Liver (tissue), 8 donors: ENCODE measurements at regions not wholly inside any gene's neighbourhood (a gene's known extent, or its start where the extent isn't known, plus 50 kb on each side); places are given as distances from the start of the nearest gene placed in this dataset.

Source experiments
- DNase-seq: peaks from one replicate; pipeline ENCODE4 v3.0.0-alpha.2; 2017; ENCODE audit warnings: low spot score
- H3K27ac ChIP-seq, 2 donors: one replicate each; pipeline ENCODE4 v1.7.0; 2013; ENCODE audit warnings: inconsistent platforms in 2 of 2, low read length in 2 of 2, control low read depth in 1 of 2, low read depth in 1 of 2, mild to moderate bottlenecking in 1 of 2
- H3K27me3 ChIP-seq, 4 donors: one replicate each; pipeline versions ENCODE4 v1.6.1 to v1.7.0; 2013; ENCODE audit warnings: low read length in 3 of 4, inconsistent platforms in 1 of 4, mild to moderate bottlenecking in 1 of 4, moderate library complexity in 1 of 4; ENCODE audit not compliant: control insufficient read depth in 4 of 4, insufficient read depth in 4 of 4
- H3K36me3 ChIP-seq, 4 donors: one replicate each; pipeline versions ENCODE4 v1.6.1 to v1.7.0; 2013; ENCODE audit warnings: low read length in 3 of 4, mild to moderate bottlenecking in 3 of 4, low read depth in 1 of 4, moderate library complexity in 1 of 4; ENCODE audit not compliant: control insufficient read depth in 4 of 4, insufficient read depth in 3 of 4
- H3K4me1 ChIP-seq, 4 donors: one replicate each; pipeline versions ENCODE4 v1.6.1 to v1.7.0; 2013; ENCODE audit warnings: low read length in 3 of 4, mild to moderate bottlenecking in 3 of 4, moderate library complexity in 1 of 4; ENCODE audit not compliant: control insufficient read depth in 4 of 4, insufficient read depth in 4 of 4
- H3K4me3 ChIP-seq, 3 donors: one replicate each; pipeline versions ENCODE4 v1.6.1 to v1.7.0; 2013; ENCODE audit warnings: low read length in 3 of 3, control low read depth in 1 of 3, low read depth in 1 of 3, mild to moderate bottlenecking in 1 of 3
- H3K9ac ChIP-seq, 2 donors: one replicate each; pipeline ENCODE4 v1.7.0; 2013; ENCODE audit warnings: low read length in 2 of 2, mild to moderate bottlenecking in 2 of 2, moderate library complexity in 2 of 2, control low read depth in 1 of 2, low read depth in 1 of 2
- H3K9me3 ChIP-seq, 4 donors: one replicate each; pipeline versions ENCODE4 v1.6.1 to v1.7.0; 2013; ENCODE audit warnings: low read length in 3 of 4; ENCODE audit not compliant: control insufficient read depth in 4 of 4
- ATF3 ChIP-seq: IDR thresholded peaks from 2 replicates; pipeline ENCODE4 v1.6.1; 2016; ENCODE audit warnings: antibody characterized with exemption
- CTCF ChIP-seq: fragments of 150-350 bp; IDR thresholded peaks from 2 replicates; pipeline ENCODE4 v1.5.1; 2017; ENCODE audit warnings: improper control_type of control experiment, low read depth, low read length; ENCODE audit not compliant: missing input control
- EGR1 ChIP-seq, 2 donors: IDR thresholded peaks; 2 replicates each; pipeline ENCODE4 v1.6.1; 2016 to 2018; ENCODE audit warnings: antibody characterized with exemption in 2 of 2, low read depth in 2 of 2
- FOXA1 ChIP-seq: IDR thresholded peaks from 2 replicates; pipeline ENCODE4 v1.6.1; 2016; ENCODE audit warnings: antibody characterized with exemption
- FOXA2 ChIP-seq: IDR thresholded peaks from 2 replicates; pipeline ENCODE4 v1.6.1; 2016; ENCODE audit warnings: antibody characterized with exemption
- GABPA ChIP-seq, 2 donors: IDR thresholded peaks in 1 of 2; conservative IDR thresholded peaks in 1 of 2; 2 replicates each; pipeline ENCODE4 v1.6.1; 2016; ENCODE audit warnings: antibody characterized with exemption in 2 of 2, mild to moderate bottlenecking in 1 of 2, moderate library complexity in 1 of 2
- HNF4A ChIP-seq, 2 donors: conservative IDR thresholded peaks; 2 replicates each; pipeline ENCODE4 v1.6.1; 2016; ENCODE audit warnings: antibody characterized with exemption in 2 of 2, mild to moderate bottlenecking in 2 of 2
- HNF4G ChIP-seq: IDR thresholded peaks from 2 replicates; pipeline ENCODE4 v1.6.1; 2016; ENCODE audit warnings: antibody characterized with exemption
- JUND ChIP-seq, 2 donors: IDR thresholded peaks; 2 replicates each; pipeline ENCODE4 v1.6.1; 2016; ENCODE audit warnings: antibody characterized with exemption in 2 of 2
- MAX ChIP-seq: IDR thresholded peaks from 2 replicates; pipeline ENCODE4 v1.6.1; 2016; ENCODE audit warnings: antibody characterized with exemption
- RAD21 ChIP-seq, 2 donors: IDR thresholded peaks; 2 replicates each; pipeline ENCODE4 v1.6.1; 2016; ENCODE audit warnings: antibody characterized with exemption in 2 of 2, mild to moderate bottlenecking in 2 of 2
- REST ChIP-seq: IDR thresholded peaks from 2 replicates; pipeline ENCODE4 v1.6.1; 2016; ENCODE audit warnings: antibody characterized with exemption, mild to moderate bottlenecking
- RXRA ChIP-seq, 2 donors: IDR thresholded peaks; 2 replicates each; pipeline ENCODE4 v1.6.1; 2017 to 2018; ENCODE audit warnings: antibody characterized with exemption in 2 of 2, mild to moderate bottlenecking in 1 of 2
- SP1 ChIP-seq: IDR thresholded peaks from 2 replicates; pipeline ENCODE4 v1.6.1; 2018; ENCODE audit warnings: antibody characterized with exemption, mild to moderate bottlenecking
- TAF1 ChIP-seq: conservative IDR thresholded peaks from 2 replicates; pipeline ENCODE4 v1.6.1; 2016; ENCODE audit warnings: antibody characterized with exemption, mild to moderate bottlenecking
- YY1 ChIP-seq: IDR thresholded peaks from 2 replicates; pipeline ENCODE4 v1.6.1; 2016; ENCODE audit warnings: antibody characterized with exemption, mild to moderate bottlenecking
- ZBTB33 ChIP-seq: IDR thresholded peaks from 2 replicates; pipeline ENCODE4 v1.6.1; 2016; ENCODE audit warnings: antibody characterized with exemption
- WGBS: extraction: QIAGEN DNeasy Blood & Tissue Kit; methylation state at CpG from one replicate; pipeline ENCODE4 v1.1.7; 2013; 5-methylcytosine and 5-hydroxymethylcytosine counted together
- donor health status: healthy.
- donor health status: healthy.
- donor health status: healthy.
- donor health status: healthy.
- donor health status: healthy.

- Histone ChIP-seq H3K4me3 (no peak overlapping the region), H3K36me3 (no peaks in the 10 kb centered on the region), H3K9ac (no peak overlapping the region), H3K27ac (no peak overlapping the region), H3K9me3 (no peaks in the 10 kb centered on the region), H3K27me3 (peaks cover 0 to 2% (median 0%) of the 10 kb centered on the region in 4 donors), H3K4me1 (no peaks in the 10 kb centered on the region)
- no peak for TF ChIP-seq RAD21 (IDR thresholded peaks at IDR 0.05)
- no peak for TF ChIP-seq MAX
- no peak for TF ChIP-seq ZBTB33
- DNase-seq, result no peak
- WGBS, result 68% methylated on average over 4 of the region's 4 CpGs
These were observed 127.5 kb upstream of the NEIL3 start for GRCh38 chr4:177182166-177182565.

GRCh38 chr4:177182728-177183127 is 126.9 kb upstream of the NEIL3 start:
- no peak overlapping the region for H3K9ac ChIP-seq
- peaks cover 0 to 2% (median 0%) of the 10 kb centered on the region in 4 donors for H3K27me3 ChIP-seq
- DNase-seq, result no peak
- no peak overlapping the region for H3K27ac ChIP-seq
- no peaks in the 10 kb centered on the region for H3K9me3 ChIP-seq
- 91% methylated on average over 1 of the region's 1 CpG for WGBS
- no peaks in the 10 kb centered on the region for H3K4me1 ChIP-seq
- no peaks in the 10 kb centered on the region for H3K36me3 ChIP-seq
- no peak overlapping the region for H3K4me3 ChIP-seq
- no peak for TF ChIP-seq SP1
- TF ChIP-seq REST, result no peak
- TF ChIP-seq TAF1, result no peak
- TF ChIP-seq ZBTB33, result no peak
- TF ChIP-seq HNF4A (conservative IDR thresholded peaks at IDR 0.05), result no peak
- no peak for TF ChIP-seq CTCF
- no peak for TF ChIP-seq RAD21 (IDR thresholded peaks at IDR 0.05)
- TF ChIP-seq FOXA1, result no peak
- no peak for TF ChIP-seq MAX
- no peak for TF ChIP-seq JUND (IDR thresholded peaks at IDR 0.05)
- no peak for TF ChIP-seq GABPA (IDR thresholded peaks at IDR 0.05 in 1 of 2, conservative IDR thresholded peaks at IDR 0.05 in 1 of 2)
- TF ChIP-seq ATF3, result no peak
- TF ChIP-seq FOXA2, result no peak
- TF ChIP-seq YY1, result no peak
- no peak for TF ChIP-seq EGR1 (IDR thresholded peaks at IDR 0.05; ENCODE audit: low read depth in 2 of 2)
- TF ChIP-seq HNF4G, result no peak
- TF ChIP-seq RXRA (IDR thresholded peaks at IDR 0.05), result no peak
